ENCODE measurements at regions not wholly inside any gene's neighbourhood (a gene's known extent, or its start where the extent isn't known, plus 50 kb on each side); places are given as distances from the start of the nearest gene placed in this dataset.
A peak's percentile ranks its signal among the peaks of the same experiment; 100 is the strongest.

DNA sequence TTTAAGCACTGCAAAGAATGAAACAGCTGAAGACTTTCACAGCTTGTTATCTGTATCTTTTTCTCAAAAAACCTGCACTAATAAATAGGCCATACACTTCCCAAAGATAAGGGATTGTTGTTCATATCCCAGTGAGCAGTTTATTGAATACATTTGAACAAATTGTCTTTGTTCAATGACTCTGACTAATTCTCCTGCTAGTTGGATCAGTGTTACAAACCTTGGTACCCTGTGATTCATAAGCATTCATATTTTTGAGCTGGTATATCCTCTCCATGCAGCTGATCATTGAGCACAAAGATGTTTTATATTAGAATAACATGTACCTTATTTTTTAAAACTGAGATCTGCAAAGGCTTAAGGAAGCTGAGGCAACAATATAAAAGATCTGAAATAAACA, 58.9 kb upstream of the FSCB start:
- H3K79me2 ChIP-seq (ENCODE audit: insufficient read depth, low read length) = no peaks in the 10 kb centered on the region
- no peaks in the 10 kb centered on the region for H3K27me3 ChIP-seq (ENCODE audit: insufficient read depth, low read length)
- TF ChIP-seq, protein P1, sequence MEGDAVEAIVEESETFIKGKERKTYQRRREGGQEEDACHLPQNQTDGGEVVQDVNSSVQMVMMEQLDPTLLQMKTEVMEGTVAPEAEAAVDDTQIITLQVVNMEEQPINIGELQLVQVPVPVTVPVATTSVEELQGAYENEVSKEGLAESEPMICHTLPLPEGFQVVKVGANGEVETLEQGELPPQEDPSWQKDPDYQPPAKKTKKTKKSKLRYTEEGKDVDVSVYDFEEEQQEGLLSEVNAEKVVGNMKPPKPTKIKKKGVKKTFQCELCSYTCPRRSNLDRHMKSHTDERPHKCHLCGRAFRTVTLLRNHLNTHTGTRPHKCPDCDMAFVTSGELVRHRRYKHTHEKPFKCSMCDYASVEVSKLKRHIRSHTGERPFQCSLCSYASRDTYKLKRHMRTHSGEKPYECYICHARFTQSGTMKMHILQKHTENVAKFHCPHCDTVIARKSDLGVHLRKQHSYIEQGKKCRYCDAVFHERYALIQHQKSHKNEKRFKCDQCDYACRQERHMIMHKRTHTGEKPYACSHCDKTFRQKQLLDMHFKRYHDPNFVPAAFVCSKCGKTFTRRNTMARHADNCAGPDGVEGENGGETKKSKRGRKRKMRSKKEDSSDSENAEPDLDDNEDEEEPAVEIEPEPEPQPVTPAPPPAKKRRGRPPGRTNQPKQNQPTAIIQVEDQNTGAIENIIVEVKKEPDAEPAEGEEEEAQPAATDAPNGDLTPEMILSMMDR (IDR thresholded peaks at IDR 0.05; ENCODE audit: extremely low read depth, low read depth, low read length) = no peak
- no peak for DNase-seq (ENCODE audit: insufficient read length, low spot score, missing footprints)
- peaks cover 2% of the 10 kb centered on the region for H3K9me3 ChIP-seq (ENCODE audit: low read depth, low read length)
- H3K4me2 ChIP-seq (ENCODE audit: insufficient read depth, low read length) = no peak overlapping the region
- H3K4me3 ChIP-seq (ENCODE audit: insufficient read depth, low read length) = no peak overlapping the region
- no peaks in the 10 kb centered on the region for H3K36me3 ChIP-seq (ENCODE audit: insufficient read depth, low read length)
- H2AFZ ChIP-seq (ENCODE audit: low read length) = no peak overlapping the region
- H3K4me1 ChIP-seq (ENCODE audit: insufficient read depth, low read length) = no peaks in the 10 kb centered on the region
- no peaks in the 10 kb centered on the region for H4K20me1 ChIP-seq (ENCODE audit: insufficient read depth, low read length)
- no peak overlapping the region for H3K27ac ChIP-seq (ENCODE audit: low read depth, low read length)

DNA sequence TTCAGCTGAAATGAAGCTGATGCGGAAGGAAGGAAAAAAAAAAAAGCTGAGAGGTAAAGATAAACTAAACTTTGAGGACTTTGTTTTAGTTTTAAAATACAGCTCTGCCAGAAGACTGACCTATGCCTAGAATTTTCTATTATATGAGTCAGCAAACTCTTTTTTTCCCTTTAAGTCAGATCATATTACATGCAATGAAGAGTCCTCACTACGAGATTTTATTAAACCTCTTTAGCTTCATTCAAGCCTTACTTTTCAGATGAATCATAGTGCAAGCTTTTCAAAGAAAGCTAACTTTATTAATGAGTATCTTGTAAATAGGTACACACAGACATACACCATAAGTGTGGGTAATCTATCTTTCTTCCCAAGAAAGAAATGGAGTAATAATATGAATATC, 57.8 kb upstream of the FSCB start:
- H3K36me3 ChIP-seq (ENCODE audit: insufficient read depth, low read length) = no peaks in the 10 kb centered on the region
- peak; percentile 23 for DNase-seq (ENCODE audit: insufficient read length, low spot score, missing footprints)
- H3K4me1 ChIP-seq (ENCODE audit: insufficient read depth, low read length) = no peaks in the 10 kb centered on the region
- no peaks in the 10 kb centered on the region for H4K20me1 ChIP-seq (ENCODE audit: insufficient read depth, low read length)
- H3K27ac ChIP-seq (ENCODE audit: low read depth, low read length) = no peak overlapping the region
- no peaks in the 10 kb centered on the region for H3K79me2 ChIP-seq (ENCODE audit: insufficient read depth, low read length)
- H3K27me3 ChIP-seq (ENCODE audit: insufficient read depth, low read length) = no peaks in the 10 kb centered on the region
- no peak overlapping the region for H2AFZ ChIP-seq (ENCODE audit: low read length)
- H3K4me3 ChIP-seq (ENCODE audit: insufficient read depth, low read length) = no peak overlapping the region
- H3K4me2 ChIP-seq (ENCODE audit: insufficient read depth, low read length) = no peak overlapping the region
- peaks cover 2% of the 10 kb centered on the region for H3K9me3 ChIP-seq (ENCODE audit: low read depth, low read length)
- TF ChIP-seq, protein P1 (IDR thresholded peaks at IDR 0.05; ENCODE audit: extremely low read depth, low read depth, low read length) = no peak

All from osteoblast (primary cell).